ENCODE measurements at regions not wholly inside any gene's neighbourhood (a gene's known extent, or its start where the extent isn't known, plus 50 kb on each side); places are given as distances from the start of the nearest gene placed in this dataset.

GRCh38 chr2:16840496-16841172 lies 175.0 kb upstream of the CYRIA start:
- DNase-seq (ENCODE audit: low read depth), result no peak
- TF ChIP-seq, protein P1, sequence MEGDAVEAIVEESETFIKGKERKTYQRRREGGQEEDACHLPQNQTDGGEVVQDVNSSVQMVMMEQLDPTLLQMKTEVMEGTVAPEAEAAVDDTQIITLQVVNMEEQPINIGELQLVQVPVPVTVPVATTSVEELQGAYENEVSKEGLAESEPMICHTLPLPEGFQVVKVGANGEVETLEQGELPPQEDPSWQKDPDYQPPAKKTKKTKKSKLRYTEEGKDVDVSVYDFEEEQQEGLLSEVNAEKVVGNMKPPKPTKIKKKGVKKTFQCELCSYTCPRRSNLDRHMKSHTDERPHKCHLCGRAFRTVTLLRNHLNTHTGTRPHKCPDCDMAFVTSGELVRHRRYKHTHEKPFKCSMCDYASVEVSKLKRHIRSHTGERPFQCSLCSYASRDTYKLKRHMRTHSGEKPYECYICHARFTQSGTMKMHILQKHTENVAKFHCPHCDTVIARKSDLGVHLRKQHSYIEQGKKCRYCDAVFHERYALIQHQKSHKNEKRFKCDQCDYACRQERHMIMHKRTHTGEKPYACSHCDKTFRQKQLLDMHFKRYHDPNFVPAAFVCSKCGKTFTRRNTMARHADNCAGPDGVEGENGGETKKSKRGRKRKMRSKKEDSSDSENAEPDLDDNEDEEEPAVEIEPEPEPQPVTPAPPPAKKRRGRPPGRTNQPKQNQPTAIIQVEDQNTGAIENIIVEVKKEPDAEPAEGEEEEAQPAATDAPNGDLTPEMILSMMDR (conservative IDR thresholded peaks at IDR 0.05; ENCODE audit: control insufficient read depth, insufficient read depth, low read depth, low read length), result no peak
- no peak overlapping the region for H3K4me3 ChIP-seq (ENCODE audit: control insufficient read depth, low read depth, low read length)

DNA sequence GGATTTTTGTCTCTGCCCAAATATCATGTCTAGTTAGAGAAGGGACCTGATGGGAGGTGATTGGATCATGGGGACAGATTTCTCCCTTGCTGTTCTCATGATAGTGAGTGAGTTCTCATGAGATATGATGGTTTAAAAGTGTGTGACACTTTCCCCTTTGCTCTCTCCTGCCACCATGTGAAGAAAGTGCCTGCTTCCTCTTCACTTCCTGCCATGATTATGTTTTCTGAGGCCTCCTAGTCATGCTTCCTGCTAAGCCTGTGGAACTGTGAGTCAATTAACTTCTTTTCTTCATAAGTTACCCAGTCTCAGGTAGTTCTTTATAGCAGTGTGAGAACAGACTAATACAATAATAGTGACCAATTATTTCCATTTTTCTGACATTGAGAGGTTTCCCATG lies 167.3 kb upstream of the CYRIA start:
- H3K4me3 ChIP-seq (ENCODE audit: control insufficient read depth, low read depth, low read length), result no peak overlapping the region
- DNase-seq (ENCODE audit: low read depth), result no peak
- TF ChIP-seq, protein P1 (conservative IDR thresholded peaks at IDR 0.05; ENCODE audit: control insufficient read depth, insufficient read depth, low read depth, low read length), result no peak

DNA sequence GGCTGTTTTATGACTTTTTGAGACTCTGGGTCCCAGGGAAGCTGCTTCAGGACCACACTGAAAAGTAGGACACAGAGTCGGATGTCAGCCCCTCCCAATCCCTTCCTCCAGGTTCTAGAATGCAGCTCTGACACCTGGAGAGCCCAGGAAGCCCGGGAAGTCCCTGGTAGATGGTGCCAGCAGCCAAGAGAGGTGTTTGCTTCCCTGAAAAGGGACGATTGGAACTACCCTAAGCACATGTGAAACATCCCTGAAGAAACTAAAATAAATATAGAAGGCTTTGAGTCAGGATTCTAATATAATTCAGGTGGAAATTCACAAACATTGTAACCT lies 163.2 kb upstream of the CYRIA start:
- no peak for DNase-seq (ENCODE audit: low read depth)
- no peak overlapping the region for H3K4me3 ChIP-seq (ENCODE audit: control insufficient read depth, low read depth, low read length)
- TF ChIP-seq, protein P1 (conservative IDR thresholded peaks at IDR 0.05; ENCODE audit: control insufficient read depth, insufficient read depth, low read depth, low read length), result no peak

DNA sequence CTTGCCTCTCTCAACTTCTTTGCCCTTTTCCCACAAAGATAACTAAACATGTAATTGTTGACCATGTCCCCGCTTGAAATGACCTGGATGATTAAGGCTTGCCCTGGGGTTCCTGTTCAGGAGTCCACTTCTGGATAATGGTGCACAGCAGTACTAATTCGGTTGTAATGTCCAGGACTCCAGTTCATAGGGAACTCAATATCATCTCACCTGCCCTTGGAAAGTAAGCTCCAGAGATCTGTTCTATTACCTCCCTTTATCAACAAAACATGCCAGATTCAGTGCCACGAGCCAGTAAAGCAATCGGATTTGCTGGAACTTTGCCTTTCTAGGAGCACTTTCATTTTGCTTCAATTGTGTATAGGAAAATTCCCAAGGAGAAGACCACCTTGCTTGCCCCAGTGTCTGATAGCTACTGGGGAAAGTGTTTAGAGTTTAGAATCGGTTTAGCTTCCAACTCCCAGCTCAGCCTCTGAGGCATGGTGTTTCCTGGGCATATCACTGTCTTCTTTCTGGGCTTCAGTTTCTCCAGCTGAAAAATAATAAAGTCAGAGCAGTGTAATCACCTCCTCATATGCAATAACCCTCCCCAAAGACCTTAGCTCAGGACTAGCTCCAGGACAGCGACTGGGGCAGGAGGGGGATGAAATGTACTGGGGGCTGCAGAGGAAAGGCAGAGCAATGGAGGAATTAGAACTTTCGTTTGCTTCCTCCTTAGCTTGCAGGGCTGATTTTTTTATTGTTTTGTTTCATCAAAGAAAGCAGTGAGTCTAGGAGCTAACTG lies 162.6 kb upstream of the CYRIA start:
- TF ChIP-seq, protein P1 (conservative IDR thresholded peaks at IDR 0.05; ENCODE audit: control insufficient read depth, insufficient read depth, low read depth, low read length), result no peak
- no peak overlapping the region for H3K4me3 ChIP-seq (ENCODE audit: control insufficient read depth, low read depth, low read length)
- no peak for DNase-seq (ENCODE audit: low read depth)

GRCh38 chr2:16824472-16824871 lies 158.8 kb upstream of the CYRIA start:
- H3K4me3 ChIP-seq (ENCODE audit: control insufficient read depth, low read depth, low read length), result no peak overlapping the region
- no peak for DNase-seq (ENCODE audit: low read depth)
- TF ChIP-seq, protein P1 (conservative IDR thresholded peaks at IDR 0.05; ENCODE audit: control insufficient read depth, insufficient read depth, low read depth, low read length), result no peak

DNA sequence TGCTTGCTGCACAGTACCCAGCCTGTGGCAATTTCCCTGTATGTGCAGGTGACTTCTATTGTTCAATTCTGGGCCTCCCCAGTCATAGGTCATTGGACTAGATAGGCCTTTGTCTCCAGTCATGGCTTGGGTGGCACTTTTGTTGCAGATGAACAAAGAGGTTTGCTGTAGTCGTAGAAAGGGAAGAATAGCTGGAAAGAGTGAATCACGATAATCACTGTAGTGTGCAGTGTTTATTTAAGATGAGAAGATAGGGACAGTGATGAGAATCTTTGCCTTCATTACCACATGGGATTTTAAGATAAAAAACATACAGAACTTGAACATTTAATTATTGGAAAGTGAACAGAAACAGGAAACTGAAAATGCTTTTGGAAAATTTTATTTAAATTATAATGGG lies 156.1 kb upstream of the CYRIA start:
- no peak for DNase-seq (ENCODE audit: low read depth)
- TF ChIP-seq, protein P1 (conservative IDR thresholded peaks at IDR 0.05; ENCODE audit: control insufficient read depth, insufficient read depth, low read depth, low read length), result no peak
- no peak overlapping the region for H3K4me3 ChIP-seq (ENCODE audit: control insufficient read depth, low read depth, low read length)
